ENCODE measurements at regions not wholly inside any gene's neighbourhood (a gene's known extent, or its start where the extent isn't known, plus 50 kb on each side); places are given as distances from the start of the nearest gene placed in this dataset.

DNA sequence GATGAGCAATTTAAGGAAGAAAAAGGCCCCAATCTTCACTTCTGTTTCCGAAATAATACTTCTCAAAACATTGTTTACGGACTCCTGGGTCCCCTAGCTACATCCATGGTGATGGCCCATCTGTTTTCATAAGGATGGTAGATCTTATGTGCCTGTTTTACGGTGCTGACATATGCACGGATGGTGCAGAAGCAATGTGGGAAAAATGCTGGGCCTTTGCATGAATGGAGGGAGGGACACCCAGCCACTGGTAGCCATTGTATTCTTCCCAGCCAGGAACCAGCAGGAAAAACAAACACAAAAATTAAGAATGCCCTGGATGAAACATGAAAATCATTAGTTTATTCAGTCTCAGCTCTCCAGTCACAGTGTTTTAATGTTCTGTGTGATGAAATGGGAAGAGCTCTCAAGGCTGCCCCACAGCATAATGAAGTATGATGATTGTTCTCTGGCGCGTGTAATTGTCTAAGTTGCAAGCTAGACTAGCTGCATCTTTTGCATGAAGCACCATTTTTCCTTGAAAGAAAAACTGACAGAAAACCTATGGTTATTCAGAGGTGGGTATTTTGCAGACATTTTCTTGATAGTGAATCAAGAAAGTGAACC lies 1201.1 kb upstream of the SLC10A2 start:
- TF ChIP-seq REST (IDR thresholded peaks at IDR 0.05; ENCODE audit: low read depth) (no peak), EP300 (IDR thresholded peaks at IDR 0.05; ENCODE audit: borderline replicate concordance) (no peak), NFIC (IDR thresholded peaks at IDR 0.05) (no peak), MAX (IDR thresholded peaks at IDR 0.05) (no peak), EGR1 (IDR thresholded peaks at IDR 0.05) (no peak), RAD21 (IDR thresholded peaks at IDR 0.05; ENCODE audit: low read depth) (no peak), FOXM1 (IDR thresholded peaks at IDR 0.05; ENCODE audit: borderline replicate concordance, low read depth) (no peak), TCF12 (IDR thresholded peaks at IDR 0.05; ENCODE audit: low read depth) (no peak)
- TF ChIP-seq, protein P1, sequence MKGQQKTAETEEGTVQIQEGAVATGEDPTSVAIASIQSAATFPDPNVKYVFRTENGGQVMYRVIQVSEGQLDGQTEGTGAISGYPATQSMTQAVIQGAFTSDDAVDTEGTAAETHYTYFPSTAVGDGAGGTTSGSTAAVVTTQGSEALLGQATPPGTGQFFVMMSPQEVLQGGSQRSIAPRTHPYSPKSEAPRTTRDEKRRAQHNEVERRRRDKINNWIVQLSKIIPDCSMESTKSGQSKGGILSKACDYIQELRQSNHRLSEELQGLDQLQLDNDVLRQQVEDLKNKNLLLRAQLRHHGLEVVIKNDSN (IDR thresholded peaks at IDR 0.05): no peak
